ENCODE measurements at regions not wholly inside any gene's neighbourhood (a gene's known extent, or its start where the extent isn't known, plus 50 kb on each side); places are given as distances from the start of the nearest gene placed in this dataset.

- no peak for DNase-seq
- intact Hi-C loops (cut with DNase I; ENCODE audit: low total_unique reads) = no loop called here
- H3K27me3 ChIP-seq = no peaks in the 10 kb centered on the region
These were observed 127.6 kb upstream of the UBE2E2 start for GRCh38 chr3:23075496-23075895.

GRCh38 chr3:23076437-23076836 lies 126.7 kb upstream of the UBE2E2 start:
- Histone ChIP-seq H3K4me1 (peaks cover 0 to 38% (median 5%) of the 10 kb centered on the region in 4 donors), H3K36me3 (no peaks in the 10 kb centered on the region), H3K27ac (no peak overlapping the region), H3K4me3 (no peak overlapping the region), H3K27me3 (no peaks in the 10 kb centered on the region), H3K9me3 (no peaks in the 10 kb centered on the region)
- DNase-seq = no peak
- intact Hi-C loops (cut with DNase I; ENCODE audit: low total_unique reads) = no loop called here
- no peak for TF ChIP-seq CTCF (IDR thresholded peaks at IDR 0.05)

More at GRCh38 chr3:23075496-23075895, 127.6 kb upstream of the UBE2E2 start:
- no peaks in the 10 kb centered on the region for H3K9me3 ChIP-seq
- H3K27ac ChIP-seq = no peak overlapping the region
- H3K36me3 ChIP-seq = no peaks in the 10 kb centered on the region
- TF ChIP-seq CTCF (IDR thresholded peaks at IDR 0.05) = no peak
- peaks cover 0 to 38% (median 5%) of the 10 kb centered on the region in 4 donors for H3K4me1 ChIP-seq
- no peak overlapping the region for H3K4me3 ChIP-seq

GRCh38 chr3:23077126-23077525 lies 126.0 kb upstream of the UBE2E2 start:
- peaks cover 0 to 38% (median 5%) of the 10 kb centered on the region in 4 donors for H3K4me1 ChIP-seq
- H3K27ac ChIP-seq = no peak overlapping the region
- H3K9me3 ChIP-seq = no peaks in the 10 kb centered on the region
- no peaks in the 10 kb centered on the region for H3K36me3 ChIP-seq
- no peaks in the 10 kb centered on the region for H3K27me3 ChIP-seq
- TF ChIP-seq CTCF (IDR thresholded peaks at IDR 0.05) = no peak
- intact Hi-C loops (cut with DNase I; ENCODE audit: low total_unique reads) = no loop called here
- DNase-seq = no peak
- no peak overlapping the region for H3K4me3 ChIP-seq

GRCh38 chr3:23078735-23079134 lies 124.4 kb upstream of the UBE2E2 start:
- Histone ChIP-seq H3K36me3 (no peaks in the 10 kb centered on the region), H3K27me3 (no peaks in the 10 kb centered on the region), H3K9me3 (no peaks in the 10 kb centered on the region), H3K4me1 (peaks cover 0 to 39% (median 5%) of the 10 kb centered on the region in 4 donors), H3K27ac (no peak overlapping the region), H3K4me3 (no peak overlapping the region)
- intact Hi-C loops (cut with DNase I; ENCODE audit: low total_unique reads) = no loop called here
- DNase-seq = no peak
- no peak for TF ChIP-seq CTCF (IDR thresholded peaks at IDR 0.05)

- H3K36me3 ChIP-seq = no peaks in the 10 kb centered on the region
- no peak overlapping the region for H3K27ac ChIP-seq
- H3K9me3 ChIP-seq = no peaks in the 10 kb centered on the region
- intact Hi-C loops (cut with DNase I; ENCODE audit: low total_unique reads) = no loop called here
- H3K4me1 ChIP-seq = peaks cover 0 to 45% (median 6%) of the 10 kb centered on the region in 4 donors
- H3K4me3 ChIP-seq = peak overlapping the region in 1 of 2 donors; percentile 16
- DNase-seq = no peak
- TF ChIP-seq CTCF (IDR thresholded peaks at IDR 0.05) = no peak
- no peaks in the 10 kb centered on the region for H3K27me3 ChIP-seq
These were observed 123.2 kb upstream of the UBE2E2 start for GRCh38 chr3:23079976-23080375.

GRCh38 chr3:23083701-23084100 lies 119.4 kb upstream of the UBE2E2 start:
- no peak for TF ChIP-seq CTCF (IDR thresholded peaks at IDR 0.05)
- Histone ChIP-seq H3K9me3 (no peaks in the 10 kb centered on the region), H3K4me3 (no peak overlapping the region), H3K27me3 (no peaks in the 10 kb centered on the region), H3K4me1 (peaks cover 0 to 44% (median 10%) of the 10 kb centered on the region in 4 donors), H3K27ac (no peak overlapping the region), H3K36me3 (no peaks in the 10 kb centered on the region)
- intact Hi-C loops (cut with DNase I; ENCODE audit: low total_unique reads) = no loop called here
- DNase-seq = no peak

Data from tibial artery (tissue), 4 donors.